NT2/D1 (cell line): ENCODE measurements at regions not wholly inside any gene's neighbourhood (a gene's known extent, or its start where the extent isn't known, plus 50 kb on each side); places are given as distances from the start of the nearest gene placed in this dataset.

ENCODE experiments used
- DNase-seq: peaks from one replicate; pipeline ENCODE4 v3.0.0-alpha.2; 2011; ENCODE audit warnings: low read depth, low spot score
- H3K27me3 ChIP-seq: 2 replicates; pipeline ENCODE4 v1.6.0; 2011; ENCODE audit warnings: mild to moderate bottlenecking; ENCODE audit not compliant: insufficient read length, insufficient read depth
- H3K36me3 ChIP-seq: 2 replicates; pipeline ENCODE4 v1.6.1; 2011; ENCODE audit warnings: mild to moderate bottlenecking, low read length, mixed read lengths; ENCODE audit not compliant: insufficient read depth, insufficient read length
- H3K4me1 ChIP-seq: 2 replicates; pipeline ENCODE4 v1.5.1; 2011; ENCODE audit not compliant: insufficient read depth, insufficient read length
- H3K4me3 ChIP-seq: 2 replicates; pipeline ENCODE4 v1.5.1; 2011; ENCODE audit warnings: low read depth; ENCODE audit not compliant: insufficient read length
- H3K9ac ChIP-seq: 2 replicates; pipeline ENCODE4 v1.6.0; 2011; ENCODE audit warnings: low read depth; ENCODE audit not compliant: insufficient read length
- H3K9me3 ChIP-seq: 2 replicates; pipeline ENCODE4 v1.5.1; 2011; ENCODE audit warnings: mild to moderate bottlenecking, low read length; ENCODE audit not compliant: insufficient read depth
- SUZ12 ChIP-seq: IDR thresholded peaks from 2 replicates; pipeline ENCODE4 v1.6.1; 2011; ENCODE audit not compliant: insufficient read length, insufficient read depth; ENCODE audit errors: extremely low read depth
- YY1 ChIP-seq: IDR thresholded peaks from 2 replicates; pipeline ENCODE4 v1.6.1; 2011; ENCODE audit not compliant: insufficient read length, insufficient read depth
- ZNF274 ChIP-seq: IDR thresholded peaks from 2 replicates; pipeline ENCODE4 v1.6.1; 2011; ENCODE audit warnings: mild to moderate bottlenecking, low read depth, low read length

DNA sequence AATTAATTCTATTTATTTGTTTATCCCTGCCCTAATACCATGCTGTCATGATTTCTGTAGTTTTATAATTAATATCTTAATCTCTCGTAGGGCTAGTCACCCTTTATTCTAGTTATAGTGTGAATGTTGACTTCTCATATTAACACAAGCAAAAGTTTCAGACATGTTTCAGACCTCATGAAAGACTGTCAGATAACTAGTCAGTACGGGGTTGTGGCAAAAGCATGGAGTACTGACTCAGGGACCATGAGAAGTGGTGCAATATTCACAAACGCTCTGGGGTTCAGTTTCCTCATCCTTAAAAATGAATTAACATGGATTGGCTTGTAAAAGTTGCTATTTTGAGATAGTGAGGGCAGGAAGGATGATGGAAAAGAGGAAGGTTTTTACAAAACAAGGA is 148.9 kb downstream of the TMEM200A start:
- Histone ChIP-seq H3K27me3 (no peaks in the 10 kb centered on the region), H3K4me3 (no peak overlapping the region), H3K9ac (no peak overlapping the region), H3K4me1 (no peaks in the 10 kb centered on the region), H3K36me3 (no peaks in the 10 kb centered on the region), H3K9me3 (no peaks in the 10 kb centered on the region)
- TF ChIP-seq YY1 (no peak), ZNF274 (no peak), SUZ12 (no peak)
- DNase-seq = no peak

DNA sequence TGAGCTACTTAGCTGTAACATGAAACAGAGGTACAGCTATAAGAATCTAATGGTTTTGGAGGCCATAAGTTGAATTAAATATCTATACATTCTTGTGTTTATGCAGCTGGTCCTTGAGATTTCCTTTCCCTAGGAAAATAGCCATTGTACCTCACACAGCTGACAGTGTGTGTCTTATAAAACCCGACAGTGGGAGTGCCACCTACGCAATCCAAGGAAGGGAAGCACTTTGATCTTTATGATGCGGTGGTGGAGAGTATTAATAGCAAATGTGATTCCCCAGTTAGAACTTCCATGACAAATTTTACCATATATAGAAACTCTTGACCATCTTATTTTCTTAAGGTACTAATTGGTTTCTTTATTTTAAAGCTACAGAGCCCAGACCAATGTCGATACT is 149.5 kb downstream of the TMEM200A start:
- H3K36me3 ChIP-seq = no peaks in the 10 kb centered on the region
- no peaks in the 10 kb centered on the region for H3K27me3 ChIP-seq
- TF ChIP-seq SUZ12 (no peak), YY1 (no peak), ZNF274 (no peak)
- H3K9me3 ChIP-seq = no peaks in the 10 kb centered on the region
- H3K9ac ChIP-seq = no peak overlapping the region
- no peak for DNase-seq
- no peak overlapping the region for H3K4me3 ChIP-seq
- no peaks in the 10 kb centered on the region for H3K4me1 ChIP-seq

DNA sequence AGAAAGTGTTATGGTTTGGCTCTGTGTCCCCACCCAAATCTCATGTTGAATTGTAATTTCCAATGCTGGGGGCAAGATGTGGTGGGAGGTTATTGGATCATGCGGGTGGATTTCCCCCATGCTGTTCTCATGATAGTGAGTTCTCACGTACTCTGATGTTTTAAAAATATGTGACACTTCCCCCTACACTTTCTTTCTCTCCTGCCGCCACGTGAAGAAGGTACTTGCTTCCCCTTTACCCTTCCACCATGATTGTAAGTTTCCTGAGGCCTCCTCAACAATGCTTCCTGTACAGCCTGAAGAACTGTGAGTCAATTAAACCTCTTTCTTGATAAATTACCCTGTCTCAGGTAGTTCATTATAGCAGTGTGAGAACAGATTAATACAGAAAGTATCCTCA is 150.8 kb downstream of the TMEM200A start:
- Histone ChIP-seq H3K9me3 (no peaks in the 10 kb centered on the region), H3K27me3 (no peaks in the 10 kb centered on the region), H3K4me1 (no peaks in the 10 kb centered on the region), H3K9ac (no peak overlapping the region), H3K36me3 (no peaks in the 10 kb centered on the region), H3K4me3 (no peak overlapping the region)
- TF ChIP-seq SUZ12 (no peak), YY1 (no peak), ZNF274 (no peak)
- no peak for DNase-seq

DNA sequence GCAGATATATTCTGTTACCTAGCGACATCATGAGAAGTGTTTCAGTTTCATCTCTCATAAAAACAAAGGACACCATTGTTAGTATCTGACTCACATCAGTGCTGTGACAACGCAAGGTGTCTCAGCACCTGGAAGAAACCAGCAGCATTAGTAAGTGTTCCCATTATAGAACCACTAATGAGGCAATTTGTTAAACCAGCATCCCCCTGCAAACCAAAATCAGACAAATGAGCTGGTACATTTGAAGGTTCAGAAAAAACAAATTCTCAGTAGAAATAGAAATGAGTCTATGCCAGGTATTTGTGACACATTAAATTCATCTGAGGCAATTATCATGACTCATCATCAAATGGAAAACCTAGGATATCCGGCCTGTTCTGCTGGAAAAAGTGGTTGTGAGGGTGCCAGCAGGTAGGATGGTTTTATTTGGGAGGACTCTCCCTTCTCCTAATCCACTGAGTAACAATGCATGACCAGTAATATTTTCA is 151.7 kb downstream of the TMEM200A start:
- no peaks in the 10 kb centered on the region for H3K4me1 ChIP-seq
- no peak overlapping the region for H3K4me3 ChIP-seq
- TF ChIP-seq YY1 = no peak
- no peak for TF ChIP-seq ZNF274
- no peak for TF ChIP-seq SUZ12
- DNase-seq = no peak
- H3K9ac ChIP-seq = no peak overlapping the region
- H3K36me3 ChIP-seq = no peaks in the 10 kb centered on the region
- no peaks in the 10 kb centered on the region for H3K9me3 ChIP-seq
- no peaks in the 10 kb centered on the region for H3K27me3 ChIP-seq

DNA sequence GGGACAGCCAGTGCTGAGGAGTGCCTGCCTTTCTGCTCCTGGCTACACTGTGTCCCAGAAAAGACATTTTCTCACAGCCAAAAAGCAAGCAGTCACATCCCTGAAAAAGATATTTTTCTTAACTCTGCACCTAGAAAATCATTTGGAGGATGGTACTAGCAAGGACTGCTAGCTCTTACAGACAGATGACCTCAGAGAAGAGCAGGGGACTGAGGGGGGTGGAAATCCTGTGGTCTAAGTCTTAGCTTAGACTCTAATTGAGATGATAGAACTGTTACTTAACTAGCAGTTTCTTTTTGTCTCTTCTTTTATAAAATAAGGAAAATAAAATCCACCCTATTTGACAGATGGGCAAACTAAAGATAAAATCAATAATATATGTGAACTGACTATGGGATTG is 152.8 kb downstream of the TMEM200A start:
- no peaks in the 10 kb centered on the region for H3K9me3 ChIP-seq
- H3K4me1 ChIP-seq = no peaks in the 10 kb centered on the region
- DNase-seq = no peak
- H3K36me3 ChIP-seq = no peaks in the 10 kb centered on the region
- H3K9ac ChIP-seq = no peak overlapping the region
- no peaks in the 10 kb centered on the region for H3K27me3 ChIP-seq
- TF ChIP-seq YY1 (no peak), SUZ12 (no peak), ZNF274 (no peak)
- no peak overlapping the region for H3K4me3 ChIP-seq

DNA sequence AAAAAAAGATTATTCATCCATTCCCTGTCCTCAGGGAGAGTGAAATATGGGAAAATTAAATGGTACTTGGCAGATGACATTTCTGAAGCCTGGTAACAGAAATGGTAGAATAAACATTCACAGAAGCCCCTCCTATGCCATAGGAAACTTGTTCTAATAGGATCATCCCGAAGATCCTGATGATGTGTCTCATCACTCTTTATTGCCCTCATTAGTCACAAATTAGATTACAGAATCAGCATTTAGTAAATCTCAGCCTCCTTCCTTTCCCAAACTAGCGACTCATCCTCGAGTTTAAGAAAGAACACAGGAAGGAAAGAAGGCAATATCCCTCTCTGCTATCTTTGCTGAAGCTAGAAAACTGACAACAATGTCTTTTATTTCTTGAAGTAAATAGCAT is 154.4 kb downstream of the TMEM200A start:
- Histone ChIP-seq H3K9ac (no peak overlapping the region), H3K9me3 (no peaks in the 10 kb centered on the region), H3K27me3 (no peaks in the 10 kb centered on the region), H3K36me3 (no peaks in the 10 kb centered on the region), H3K4me1 (no peaks in the 10 kb centered on the region), H3K4me3 (no peak overlapping the region)
- TF ChIP-seq YY1 = no peak
- no peak for TF ChIP-seq SUZ12
- TF ChIP-seq ZNF274 = no peak
- DNase-seq = no peak

DNA sequence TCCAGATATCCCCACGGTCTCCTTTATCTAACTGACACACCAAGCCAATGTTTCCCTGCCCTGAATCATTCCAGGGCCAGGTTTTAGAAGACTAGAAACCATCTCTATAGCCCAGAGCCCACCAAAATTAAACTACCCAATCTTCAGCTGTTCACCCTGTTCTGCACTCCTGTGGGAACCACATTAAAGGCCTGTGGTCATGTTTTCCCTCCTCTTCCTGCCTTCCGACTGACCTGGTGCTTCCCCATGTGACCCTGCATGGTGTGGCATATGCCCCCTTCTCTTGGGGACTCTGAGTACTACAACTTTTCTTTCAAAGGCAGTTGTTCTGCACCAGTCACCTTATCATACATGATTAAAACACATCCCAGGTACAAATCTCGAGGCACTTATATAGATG is 155.0 kb downstream of the TMEM200A start:
- H3K9ac ChIP-seq = no peak overlapping the region
- no peaks in the 10 kb centered on the region for H3K9me3 ChIP-seq
- H3K27me3 ChIP-seq = no peaks in the 10 kb centered on the region
- no peak overlapping the region for H3K4me3 ChIP-seq
- no peaks in the 10 kb centered on the region for H3K4me1 ChIP-seq
- TF ChIP-seq ZNF274 = no peak
- no peak for TF ChIP-seq YY1
- no peak for TF ChIP-seq SUZ12
- H3K36me3 ChIP-seq = no peaks in the 10 kb centered on the region
- no peak for DNase-seq

DNA sequence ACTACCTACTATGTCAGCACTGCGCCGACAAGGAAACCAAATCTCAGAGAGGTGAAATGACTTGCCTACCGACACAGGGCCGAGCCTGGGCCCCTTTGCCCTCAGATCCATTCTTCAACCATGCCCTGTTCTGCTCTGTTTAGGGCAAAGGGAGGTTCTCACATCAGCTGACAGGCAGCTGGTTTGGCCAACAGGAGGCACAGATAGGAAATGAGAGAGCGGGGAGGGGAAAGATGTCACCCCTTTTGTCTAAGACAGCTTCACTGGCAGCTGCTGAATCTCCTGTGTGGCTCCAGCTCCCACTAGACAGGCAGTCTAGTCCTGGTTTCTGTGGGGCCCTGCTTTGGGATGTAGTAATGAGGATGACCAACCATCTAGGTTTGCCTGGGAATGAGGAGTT is 158.7 kb downstream of the TMEM200A start:
- no peak overlapping the region for H3K9ac ChIP-seq
- no peaks in the 10 kb centered on the region for H3K9me3 ChIP-seq
- TF ChIP-seq ZNF274 = no peak
- TF ChIP-seq SUZ12 = no peak
- no peaks in the 10 kb centered on the region for H3K36me3 ChIP-seq
- no peak for DNase-seq
- no peaks in the 10 kb centered on the region for H3K4me1 ChIP-seq
- H3K4me3 ChIP-seq = no peak overlapping the region
- H3K27me3 ChIP-seq = no peaks in the 10 kb centered on the region
